CD4-positive, alpha-beta T cell (primary cell): ENCODE measurements at regions not wholly inside any gene's neighbourhood (a gene's known extent, or its start where the extent isn't known, plus 50 kb on each side); places are given as distances from the start of the nearest gene placed in this dataset.

ENCODE experiments used
- ATAC-seq: fragments of 200-7000 bp; cut with Tn5 transposase; one replicate; pipeline ENCODE4 v1.10.0; 2022; ENCODE audit warnings: mild to moderate bottlenecking; ENCODE audit not compliant: poor library complexity
- CTCF ChIA-PET: fragments of 350-600 bp; sonication (Branson Sonifier 250); formaldehyde crosslinking; loops from one replicate; lab custom pipeline; 2021; ENCODE audit warnings: antibody characterized with exemption, inconsistent platforms; lab: Charles Lee
- POLR2A ChIA-PET: fragments of 350-600 bp; sonication (Branson Sonifier 250); formaldehyde crosslinking; loops from one replicate; lab custom pipeline; 2021; ENCODE audit warnings: antibody characterized with exemption, inconsistent platforms; lab: Charles Lee
- DNase-seq, 14 experiments: peaks; one replicate each; pipeline ENCODE4 v3.0.0-alpha.2; 2013 to 2020; ENCODE audit warnings: mixed read lengths in 2 of 14
- H3K27ac ChIP-seq, 2 donors: one replicate each; pipeline versions ENCODE4 v1.5.1 to v1.7.0; 2013; ENCODE audit warnings: low read length in 2 of 2, low read depth in 1 of 2, mild to moderate bottlenecking in 1 of 2
- H3K27me3 ChIP-seq, 2 experiments: 1 replicate in 1 of 2; 2 replicates in 1 of 2; pipeline versions ENCODE4 v1.6.1 to v1.7.0; 2013; ENCODE audit warnings: low read length in 2 of 2, control low read depth in 1 of 2, mild to moderate bottlenecking in 1 of 2, moderate library complexity in 1 of 2; ENCODE audit not compliant: insufficient read depth in 2 of 2, control insufficient read depth in 1 of 2
- H3K36me3 ChIP-seq: one replicate; pipeline ENCODE4 v1.6.1; 2013; ENCODE audit warnings: low read length, control low read depth; ENCODE audit not compliant: insufficient read depth
- H3K4me1 ChIP-seq: one replicate; pipeline ENCODE4 v1.6.1; 2013; ENCODE audit warnings: low read length, control low read depth; ENCODE audit not compliant: insufficient read depth
- H3K4me3 ChIP-seq: one replicate; pipeline ENCODE4 v1.5.1; 2013; ENCODE audit warnings: mild to moderate bottlenecking, low read length, moderate library complexity
- H3K9me3 ChIP-seq, 2 experiments: 1 replicate in 1 of 2; 2 replicates in 1 of 2; pipeline versions ENCODE4 v1.6.1 to v1.7.0; 2013; ENCODE audit warnings: low read length in 2 of 2, mild to moderate bottlenecking in 2 of 2, control low read depth in 1 of 2, moderate library complexity in 1 of 2; ENCODE audit not compliant: control insufficient read depth in 1 of 2, insufficient read depth in 1 of 2
- H3K27ac Mint-ChIP-seq: one replicate; pipeline ENCODE4 v1.8.0; 2020; ENCODE audit warnings: mixed read lengths
- H3K27me3 Mint-ChIP-seq: one replicate; pipeline ENCODE4 v1.8.0; 2021; ENCODE audit warnings: mixed read lengths
- H3K36me3 Mint-ChIP-seq: one replicate; pipeline ENCODE4 v1.8.0; 2021; ENCODE audit warnings: low read depth, mixed read lengths
- H3K4me1 Mint-ChIP-seq: one replicate; pipeline ENCODE4 v1.8.0; 2021; ENCODE audit warnings: low read depth, mixed read lengths
- H3K4me3 Mint-ChIP-seq: one replicate; pipeline ENCODE4 v1.8.0; 2020; ENCODE audit warnings: mild to moderate bottlenecking, mixed read lengths
- H3K9me3 Mint-ChIP-seq: one replicate; pipeline ENCODE4 v1.8.0; 2020; ENCODE audit warnings: mixed read lengths
- CTCF ChIP-seq: fragments of 200-600 bp; IDR thresholded peaks from one replicate; pipeline ENCODE4 v1.8.0; 2022; ENCODE audit warnings: antibody characterized with exemption, mild to moderate bottlenecking
- intact Hi-C, 2 experiments: fragments of 100-400 bp; cut with DNase I in 1 of 2; cut with micrococcal nuclease in 1 of 2; formaldehyde crosslinking; loops; one replicate each; pipeline versions ENCODE4 v1.15.1 to v1.9.0; 2023 to 2025; cut with DNase I, micrococcal nuclease

- Histone ChIP-seq H3K9me3 (no peaks in the 10 kb centered on the region), H3K4me1 (no peaks in the 10 kb centered on the region), H3K4me3 (no peak overlapping the region), H3K27ac (no peak overlapping the region), H3K27me3 (no peaks in the 10 kb centered on the region), H3K36me3 (no peaks in the 10 kb centered on the region)
- intact Hi-C loops, result no loop called here
- Mint-ChIP-seq H3K27ac (no peak overlapping the region), H3K4me3 (no peak overlapping the region), H3K27me3 (no peaks in the 10 kb centered on the region), H3K36me3 (no peaks in the 10 kb centered on the region), H3K9me3 (no peaks in the 10 kb centered on the region), H3K4me1 (no peaks in the 10 kb centered on the region)
- no peak for TF ChIP-seq CTCF
- ATAC-seq (no peak), DNase-seq (no peak)
- ChIA-PET CTCF (no interaction called here), POLR2A (no interaction called here)
Observed at GRCh38 chr3:40885430-40885829, 313.9 kb upstream of the CTNNB1 start.

GRCh38 chr3:40886660-40887425 lies 312.5 kb upstream of the CTNNB1 start:
- no peak for DNase-seq
- H3K9me3 Mint-ChIP-seq, result no peaks in the 10 kb centered on the region
- H3K27ac Mint-ChIP-seq, result no peak overlapping the region
- no peak for ATAC-seq
- POLR2A ChIA-PET, result no interaction called here
- intact Hi-C loops, result no loop called here
- CTCF ChIA-PET, result no interaction called here
- H3K4me1 ChIP-seq, result no peaks in the 10 kb centered on the region
- H3K4me3 Mint-ChIP-seq, result no peak overlapping the region
- no peak for TF ChIP-seq CTCF
- no peaks in the 10 kb centered on the region for H3K36me3 Mint-ChIP-seq
- H3K27ac ChIP-seq, result no peak overlapping the region
- H3K27me3 Mint-ChIP-seq, result no peaks in the 10 kb centered on the region
- no peak overlapping the region for H3K4me3 ChIP-seq
- H3K36me3 ChIP-seq, result no peaks in the 10 kb centered on the region
- H3K9me3 ChIP-seq, result no peaks in the 10 kb centered on the region
- H3K27me3 ChIP-seq, result no peaks in the 10 kb centered on the region
- no peaks in the 10 kb centered on the region for H3K4me1 Mint-ChIP-seq

- ChIA-PET POLR2A (no interaction called here), CTCF (interaction anchor here (0.6 to 0.8 kb wide), 2 partner anchors 103 to 282 kb away, joined by 3 to 4 read pairs; no protein-coding TSS in a partner anchor)
- no peaks in the 10 kb centered on the region for H3K27me3 ChIP-seq
- TF ChIP-seq CTCF, result no peak
- no peaks in the 10 kb centered on the region for H3K9me3 Mint-ChIP-seq
- H3K4me1 ChIP-seq, result no peaks in the 10 kb centered on the region
- no peak overlapping the region for H3K4me3 Mint-ChIP-seq
- H3K9me3 ChIP-seq, result no peaks in the 10 kb centered on the region
- H3K36me3 Mint-ChIP-seq, result no peaks in the 10 kb centered on the region
- no peaks in the 10 kb centered on the region for H3K27me3 Mint-ChIP-seq
- ATAC-seq (no peak), DNase-seq (no peak)
- no peak overlapping the region for H3K27ac Mint-ChIP-seq
- H3K27ac ChIP-seq, result no peak overlapping the region
- no peaks in the 10 kb centered on the region for H3K4me1 Mint-ChIP-seq
- no peaks in the 10 kb centered on the region for H3K36me3 ChIP-seq
- intact Hi-C loops, result no loop called here
- no peak overlapping the region for H3K4me3 ChIP-seq
Observed at GRCh38 chr3:40891186-40891585, 308.1 kb upstream of the CTNNB1 start.
